Fibroblast of skin of left quadriceps (primary cell): ENCODE measurements at regions not wholly inside any gene's neighbourhood (a gene's known extent, or its start where the extent isn't known, plus 50 kb on each side); places are given as distances from the start of the nearest gene placed in this dataset.
A peak's percentile ranks its signal among the peaks of the same experiment; 100 is the strongest.

Experiments used
- DNase-seq, 2 experiments: peaks; one replicate each; pipeline ENCODE4 v3.0.0-alpha.2; 2013; ENCODE audit warnings: low read depth in 2 of 2

DNA sequence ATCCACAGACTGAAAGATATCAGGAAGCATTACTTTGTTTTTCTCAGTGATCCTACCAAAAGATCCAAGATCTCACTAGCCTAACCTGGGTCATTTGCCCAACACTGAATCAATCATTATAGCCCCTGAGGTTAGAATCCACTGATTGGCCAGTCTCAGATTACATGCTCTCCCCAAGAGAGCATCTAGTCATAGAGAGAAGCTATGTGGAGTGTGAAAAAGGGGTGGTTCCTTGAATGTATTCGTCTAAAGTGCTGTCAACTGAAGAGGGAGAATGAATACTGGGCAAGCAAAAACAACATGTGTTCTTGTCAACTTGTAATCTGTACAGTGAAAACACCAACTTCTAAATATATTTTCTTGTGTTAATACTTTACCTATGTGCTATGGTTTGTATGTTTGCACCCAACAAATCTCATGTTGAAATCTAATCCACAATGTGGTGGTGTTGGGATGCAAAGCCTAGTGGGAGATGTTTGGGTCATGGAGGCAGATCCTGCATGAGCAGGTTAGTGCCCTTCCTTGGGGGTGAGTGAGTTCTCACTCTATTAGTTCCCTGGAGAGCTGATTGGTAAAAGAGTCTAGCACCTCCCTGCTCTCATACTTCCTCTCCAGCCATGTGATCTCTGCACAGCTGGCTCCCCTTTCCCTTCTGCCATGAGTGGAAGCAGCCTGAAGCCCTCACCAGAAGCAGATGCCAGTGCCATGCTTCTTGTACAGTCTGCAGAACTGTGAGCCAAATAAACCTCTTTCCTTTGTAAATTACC is 60.3 kb upstream of the PJA2 start:
- DNase-seq, result no peak

GRCh38 chr5:109468737-109469420 is 59.1 kb upstream of the PJA2 start:
- DNase-seq, result peak; percentile 69 to 73

DNA sequence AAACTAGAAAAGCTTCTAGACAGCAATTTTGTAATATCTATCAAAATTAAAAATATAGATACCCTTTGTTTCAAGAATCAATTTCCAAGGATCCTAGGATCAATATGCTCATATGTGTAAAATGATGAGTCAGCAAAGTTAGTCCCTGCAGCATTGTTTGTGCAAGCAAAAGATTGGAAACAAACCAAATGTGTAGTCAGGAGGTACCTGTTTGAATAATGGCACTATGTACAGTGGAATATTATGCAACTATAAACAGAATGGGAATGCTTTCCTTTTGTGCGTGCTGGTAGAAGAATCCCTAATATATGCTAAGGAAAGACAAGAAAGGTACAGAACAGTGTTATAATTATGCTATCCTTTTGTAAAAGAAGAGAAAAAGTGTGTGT is 58.5 kb upstream of the PJA2 start:
- no peak for DNase-seq

- no peak for DNase-seq
These were observed 57.3 kb upstream of the PJA2 start for GRCh38 chr5:109467058-109467457.
